Ovary (tissue), 3 donors: ENCODE measurements at regions not wholly inside any gene's neighbourhood (a gene's known extent, or its start where the extent isn't known, plus 50 kb on each side); places are given as distances from the start of the nearest gene placed in this dataset.

Source experiments
- EP300 ChIP-seq: sonication (generic); formaldehyde crosslinking; IDR thresholded peaks from one replicate; pipeline ENCODE4 v1.6.1; 2017; ENCODE audit warnings: antibody characterized with exemption
- POLR2A ChIP-seq: fragments of 450-650 bp; IDR thresholded peaks from one replicate; pipeline ENCODE4 v1.6.1; 2017; ENCODE audit warnings: antibody characterized with exemption, mild to moderate bottlenecking, moderate library complexity
- TF ChIP-seq, protein P1 (sequence below), 3 donors: fragments of 450-650 bp in 2 of 3; fragments of 200-600 bp in 1 of 3; IDR thresholded peaks; one replicate each; pipeline versions ENCODE4 v1.5.1 to v1.8.0; 2016 to 2022; ENCODE audit warnings: antibody characterized with exemption in 3 of 3, mild to moderate bottlenecking in 1 of 3
- donor health status: DM: no; HTN: no; CAD: no.

DNA sequence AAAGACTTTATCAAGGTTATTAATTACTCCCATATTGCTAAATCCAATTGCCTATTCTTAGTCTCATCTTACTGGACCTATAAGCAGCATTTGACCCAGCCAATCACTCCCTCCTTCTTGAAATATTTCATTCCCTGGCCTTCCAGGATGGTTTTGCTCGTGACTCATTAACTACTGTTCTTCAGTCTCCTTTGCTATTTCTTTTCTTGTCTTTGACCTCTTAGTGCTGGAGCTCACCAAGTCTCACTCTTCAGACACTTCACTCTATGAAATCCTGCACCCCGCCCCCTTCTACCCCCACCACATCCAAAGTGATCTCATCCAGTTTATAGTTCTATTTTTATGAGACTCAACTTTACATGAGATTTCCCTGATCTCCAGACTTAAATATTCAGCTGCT is 803.1 kb upstream of the WWC1 start:
- no peak for TF ChIP-seq EP300
- TF ChIP-seq POLR2A, result no peak
- TF ChIP-seq, protein P1, sequence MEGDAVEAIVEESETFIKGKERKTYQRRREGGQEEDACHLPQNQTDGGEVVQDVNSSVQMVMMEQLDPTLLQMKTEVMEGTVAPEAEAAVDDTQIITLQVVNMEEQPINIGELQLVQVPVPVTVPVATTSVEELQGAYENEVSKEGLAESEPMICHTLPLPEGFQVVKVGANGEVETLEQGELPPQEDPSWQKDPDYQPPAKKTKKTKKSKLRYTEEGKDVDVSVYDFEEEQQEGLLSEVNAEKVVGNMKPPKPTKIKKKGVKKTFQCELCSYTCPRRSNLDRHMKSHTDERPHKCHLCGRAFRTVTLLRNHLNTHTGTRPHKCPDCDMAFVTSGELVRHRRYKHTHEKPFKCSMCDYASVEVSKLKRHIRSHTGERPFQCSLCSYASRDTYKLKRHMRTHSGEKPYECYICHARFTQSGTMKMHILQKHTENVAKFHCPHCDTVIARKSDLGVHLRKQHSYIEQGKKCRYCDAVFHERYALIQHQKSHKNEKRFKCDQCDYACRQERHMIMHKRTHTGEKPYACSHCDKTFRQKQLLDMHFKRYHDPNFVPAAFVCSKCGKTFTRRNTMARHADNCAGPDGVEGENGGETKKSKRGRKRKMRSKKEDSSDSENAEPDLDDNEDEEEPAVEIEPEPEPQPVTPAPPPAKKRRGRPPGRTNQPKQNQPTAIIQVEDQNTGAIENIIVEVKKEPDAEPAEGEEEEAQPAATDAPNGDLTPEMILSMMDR (IDR thresholded peaks at IDR 0.05), result no peak
